H1 (cell line): ENCODE measurements at regions not wholly inside any gene's neighbourhood (a gene's known extent, or its start where the extent isn't known, plus 50 kb on each side); places are given as distances from the start of the nearest gene placed in this dataset.
A peak's percentile ranks its signal among the peaks of the same experiment; 100 is the strongest.

Experiments used
- CTCF ChIA-PET: fragments of 300-600 bp; sonication (Branson Sonifier 250); formaldehyde crosslinking; loops from one replicate; lab custom pipeline; 2021; ENCODE audit not compliant: partially characterized antibody; lab: Charles Lee
- POLR2A ChIA-PET: fragments of 300-600 bp; sonication (Branson Sonifier 250); formaldehyde crosslinking; loops from one replicate; lab custom pipeline; 2021; ENCODE audit warnings: inconsistent platforms; ENCODE audit not compliant: partially characterized antibody; lab: Charles Lee
- DNase-seq, 2 experiments: peaks; one replicate each; pipeline versions ENCODE4 v3.0.0 to v3.0.0-alpha.2; 2010 to 2022; ENCODE audit warnings: low spot score in 2 of 2, low read depth in 1 of 2, mixed read lengths in 1 of 2
- FAIRE-seq: peaks from 2 replicates; lab custom pipeline; 2011; peaks lifted over from hg19 to GRCh38; lab: Jason Lieb, UNC
- H2AFZ ChIP-seq: 2 replicates; pipeline ENCODE4 v1.8.1; 2012; ENCODE audit warnings: low read length, inconsistent platforms
- H2AK5ac ChIP-seq: 2 replicates; pipeline ENCODE4 v1.6.1; 2013; ENCODE audit warnings: low read depth, low read length
- H2BK120ac ChIP-seq: replicated peaks from 2 replicates; pipeline ENCODE3; 2013; ENCODE audit warnings: low read depth, low read length, inconsistent platforms
- H2BK12ac ChIP-seq: 2 replicates; pipeline ENCODE4 v1.6.1; 2013; ENCODE audit warnings: low read depth, low read length
- H2BK15ac ChIP-seq: 2 replicates; pipeline ENCODE4 v1.6.1; 2013; ENCODE audit warnings: low read length
- H2BK20ac ChIP-seq: 2 replicates; pipeline ENCODE4 v1.6.1; 2013; ENCODE audit warnings: low read length
- H2BK5ac ChIP-seq: 2 replicates; pipeline ENCODE4 v1.6.1; 2013; ENCODE audit warnings: low read depth, low read length
- H3K14ac ChIP-seq: 2 replicates; pipeline ENCODE4 v1.6.1; 2013; ENCODE audit warnings: inconsistent platforms; ENCODE audit not compliant: insufficient read length
- H3K18ac ChIP-seq: 2 replicates; pipeline ENCODE4 v1.6.1; 2013; ENCODE audit warnings: low read length; ENCODE audit errors: extremely low read depth
- H3K23ac ChIP-seq: 2 replicates; pipeline ENCODE4 v1.6.1; 2013; ENCODE audit warnings: inconsistent platforms; ENCODE audit not compliant: insufficient read length
- H3K23me2 ChIP-seq: 2 replicates; pipeline ENCODE4 v1.6.1; 2013; ENCODE audit warnings: low read depth, low read length
- H3K27ac ChIP-seq: 2 replicates; pipeline ENCODE4 v1.6.1; 2011; ENCODE audit warnings: low read depth, low read length, inconsistent platforms
- H3K27me3 ChIP-seq, 4 experiments: replicated peaks in 1 of 4; 1 replicate in 1 of 4; 2 replicates in 3 of 4; pipeline versions ENCODE4 v1.6.1 to v1.8.1; 2011 to 2013; ENCODE audit warnings: low read length in 3 of 4, mild to moderate bottlenecking in 3 of 4, inconsistent platforms in 2 of 4, mixed read lengths in 2 of 4, moderate library complexity in 1 of 4; ENCODE audit not compliant: control insufficient read depth in 3 of 4, insufficient read depth in 3 of 4; ENCODE audit errors: extremely low read depth in 1 of 4
- H3K36me3 ChIP-seq, 4 experiments: 2 replicates each; pipeline versions ENCODE4 v1.6.1 to v1.8.1; 2011 to 2013; ENCODE audit warnings: mild to moderate bottlenecking in 4 of 4, low read length in 3 of 4, moderate library complexity in 2 of 4, control low read depth in 1 of 4, inconsistent platforms in 1 of 4; ENCODE audit not compliant: insufficient read depth in 4 of 4, control insufficient read depth in 2 of 4
- H3K4ac ChIP-seq: replicated peaks from 2 replicates; pipeline ENCODE3; 2013; ENCODE audit warnings: low read length, low read depth, mixed read lengths, inconsistent platforms; ENCODE audit not compliant: insufficient read length
- H3K4me1 ChIP-seq, 4 experiments: replicated peaks in 1 of 4; 1 replicate in 1 of 4; 2 replicates in 3 of 4; pipeline versions ENCODE4 v1.6.1 to v1.8.1; 2011 to 2013; ENCODE audit warnings: low read length in 3 of 4, inconsistent platforms in 2 of 4, mixed read lengths in 1 of 4; ENCODE audit not compliant: insufficient read depth in 4 of 4, control insufficient read depth in 3 of 4
- H3K4me2 ChIP-seq, 2 experiments: 2 replicates each; pipeline versions ENCODE4 v1.6.1 to v1.8.1; 2011 to 2013; ENCODE audit warnings: low read depth in 2 of 2, low read length in 2 of 2, control low read depth in 1 of 2, inconsistent platforms in 1 of 2, mild to moderate bottlenecking in 1 of 2; ENCODE audit not compliant: insufficient read depth in 1 of 2
- H3K4me3 ChIP-seq, 4 experiments: fragments of 200-600, 300-600 bp in 1 of 4; sonication (generic), shearing (Covaris generic), sonication (Bioruptor Twin) in 1 of 4; 2 replicates each; pipeline versions ENCODE4 v1.5.1 to v1.8.1; 2011 to 2016; ENCODE audit warnings: low read length in 4 of 4, low read depth in 3 of 4, control low read depth in 2 of 4, inconsistent platforms in 2 of 4, mild to moderate bottlenecking in 2 of 4, mixed read lengths in 1 of 4, moderate library complexity in 1 of 4; ENCODE audit not compliant: insufficient read depth in 2 of 4; ENCODE audit errors: extremely low read depth in 1 of 4
- H3K56ac ChIP-seq: replicated peaks from 2 replicates; pipeline ENCODE3; 2013; ENCODE audit warnings: low read depth, mild to moderate bottlenecking, mixed read lengths, low read length, inconsistent platforms; ENCODE audit not compliant: insufficient read length
- H3K79me1 ChIP-seq: 2 replicates; pipeline ENCODE4 v1.6.1; 2013; ENCODE audit warnings: low read depth, low read length, control low read depth
- H3K79me2 ChIP-seq, 2 experiments: 2 replicates each; pipeline versions ENCODE4 v1.6.1 to v1.8.1; 2012 to 2013; ENCODE audit warnings: low read length in 2 of 2, mild to moderate bottlenecking in 2 of 2, inconsistent platforms in 1 of 2; ENCODE audit not compliant: insufficient read depth in 2 of 2, control insufficient read depth in 1 of 2
- H3K9ac ChIP-seq, 4 experiments: replicated peaks in 1 of 4; 1 replicate in 1 of 4; 2 replicates in 3 of 4; pipeline versions ENCODE4 v1.6.1 to v1.8.1; 2011 to 2013; ENCODE audit warnings: low read depth in 3 of 4, low read length in 3 of 4, control low read depth in 2 of 4, mild to moderate bottlenecking in 2 of 4, moderate library complexity in 2 of 4, inconsistent platforms in 1 of 4; ENCODE audit errors: extremely low read depth in 1 of 4
- H3K9me3 ChIP-seq, 2 experiments: 2 replicates each; pipeline versions ENCODE4 v1.6.1 to v1.8.1; 2012 to 2013; ENCODE audit warnings: mild to moderate bottlenecking in 2 of 2, moderate library complexity in 2 of 2, control low read depth in 1 of 2, inconsistent platforms in 1 of 2, low read depth in 1 of 2, low read length in 1 of 2, mixed read lengths in 1 of 2; ENCODE audit not compliant: insufficient read depth in 2 of 2
- H4K20me1 ChIP-seq, 2 experiments: replicated peaks in 1 of 2; 2 replicates each; pipeline versions ENCODE3 to v1.8.1; 2011 to 2013; ENCODE audit warnings: inconsistent platforms in 2 of 2, low read length in 2 of 2, mild to moderate bottlenecking in 1 of 2; ENCODE audit not compliant: insufficient read depth in 2 of 2, control insufficient read depth in 1 of 2
- H4K5ac ChIP-seq: 2 replicates; pipeline ENCODE4 v1.6.1; 2013; ENCODE audit warnings: low read length, low read depth, mixed read lengths, inconsistent platforms; ENCODE audit not compliant: insufficient read length
- H4K8ac ChIP-seq: 2 replicates; pipeline ENCODE4 v1.8.0; 2013; ENCODE audit warnings: mild to moderate bottlenecking, moderate library complexity, low read length, inconsistent platforms; ENCODE audit not compliant: insufficient read depth; ENCODE audit errors: extremely low read depth
- H4K91ac ChIP-seq: replicated peaks from 2 replicates; pipeline ENCODE3; 2013; ENCODE audit warnings: low read length, mixed read lengths, inconsistent platforms; ENCODE audit not compliant: insufficient read length
- ATF3 ChIP-seq: IDR thresholded peaks from 2 replicates; pipeline ENCODE4 v1.6.1; 2011; ENCODE audit warnings: low read depth, mild to moderate bottlenecking, low read length; ENCODE audit not compliant: insufficient read depth
- CREB1 ChIP-seq: IDR thresholded peaks from 2 replicates; pipeline ENCODE4 v1.6.1; 2012; ENCODE audit warnings: inconsistent platforms
- JUND ChIP-seq: IDR thresholded peaks from 2 replicates; pipeline ENCODE4 v1.6.1; 2011; ENCODE audit warnings: mild to moderate bottlenecking, improper control_type of control experiment, low read length
- MAFK ChIP-seq: IDR thresholded peaks from 2 replicates; pipeline ENCODE4 v1.6.1; 2012; ENCODE audit warnings: low read depth, mild to moderate bottlenecking, improper control_type of control experiment, low read length
- POLR2A ChIP-seq, 2 experiments: IDR thresholded peaks; 1 replicate in 1 of 2; 2 replicates in 1 of 2; pipeline ENCODE4 v1.6.1; 2011; ENCODE audit warnings: low read depth in 2 of 2, low read length in 2 of 2, mild to moderate bottlenecking in 2 of 2; ENCODE audit errors: control extremely low read depth in 1 of 2
- RFX5 ChIP-seq: IDR thresholded peaks from 2 replicates; pipeline ENCODE4 v1.6.1; 2011; ENCODE audit warnings: low read depth, low read length, improper control_type of control experiment, borderline replicate concordance
- SIRT6 ChIP-seq: IDR thresholded peaks from one replicate; pipeline ENCODE4 v1.7.1; 2012; ENCODE audit warnings: low read length, inconsistent platforms
- WGBS, 2 experiments: shearing (Covaris generic) in 1 of 2; methylation state at CpG; one replicate each; pipeline versions ENCODE4 v1.1.6 to v1.1.7; 2013 to 2015; ENCODE audit warnings: low lambda C conversion rate in 2 of 2, mixed read lengths in 2 of 2, inconsistent platforms in 1 of 2, low coverage in 1 of 2, missing lambda C conversion rate in 1 of 2; ENCODE audit not compliant: insufficient replicate concordance in 2 of 2, insufficient coverage in 1 of 2, insufficient read length in 1 of 2; ENCODE audit errors: extremely low coverage in 1 of 2, missing lambda C conversion rate in 1 of 2; 5-methylcytosine and 5-hydroxymethylcytosine counted together
- TF ChIP-seq, protein P1 (sequence below): IDR thresholded peaks from 2 replicates; pipeline ENCODE4 v1.6.1; 2012; ENCODE audit warnings: inconsistent platforms

GRCh38 chr10:124217031-124217430 is 123.6 kb upstream of the CHST15 start:
- Histone ChIP-seq H2AK5ac (no peak overlapping the region), H4K20me1 (no peaks in the 10 kb centered on the region), H3K27ac (no peak overlapping the region), H3K4me3 (no peak overlapping the region), H4K5ac (no peak overlapping the region), H2BK120ac (no peak overlapping the region), H3K27me3 (no peaks in the 10 kb centered on the region; a peak in 2 of 7 replicates), H3K4me1 (peaks cover 0 to 3% (median under 1%) of the 10 kb centered on the region in 4 experiments; a peak in 3 of 7 replicates), H3K23ac (no peak overlapping the region), H3K9ac (no peak overlapping the region), H2BK15ac (no peak overlapping the region), H3K18ac (no peak overlapping the region), H3K36me3 (no peaks in the 10 kb centered on the region), H2AFZ (peak overlapping the region; percentile 18; the same call in 1 of the 2 replicates), H3K56ac (no peak overlapping the region), H2BK5ac (no peak overlapping the region; the same call in 1 of the 2 replicates), H2BK20ac (no peak overlapping the region), H3K79me2 (no peaks in the 10 kb centered on the region), H3K9me3 (no peaks in the 10 kb centered on the region), H3K23me2 (no peaks in the 10 kb centered on the region), H2BK12ac (no peak overlapping the region), H3K4ac (no peak overlapping the region), H4K91ac (no peak overlapping the region), H3K79me1 (no peaks in the 10 kb centered on the region), H3K4me2 (no peak overlapping the region), H3K14ac (no peak overlapping the region), H4K8ac (no peak overlapping the region)
- DNase-seq (no peak), FAIRE-seq (no peak)
- CTCF ChIA-PET = interaction anchor here (0.6 to 3.9 kb wide), 20 partner anchors 9 to 633 kb away, joined by 3 to 46 read pairs (median 4); no protein-coding TSS in a partner anchor
- 94% methylated on average over 9 of the region's 9 CpGs; no CpG with 5 or more reads in 1 of the 2 experiments for WGBS, 2 experiments
- POLR2A ChIA-PET = no interaction called here
- no peak for TF ChIP-seq POLR2A (IDR thresholded peaks at IDR 0.05; ENCODE audit: control extremely low read depth in 1 of 2, low read depth in 2 of 2, low read length in 2 of 2)
- TF ChIP-seq SIRT6 = no peak
- no peak for TF ChIP-seq MAFK
- TF ChIP-seq JUND = no peak
- no peak for TF ChIP-seq RFX5
- TF ChIP-seq, protein P1, sequence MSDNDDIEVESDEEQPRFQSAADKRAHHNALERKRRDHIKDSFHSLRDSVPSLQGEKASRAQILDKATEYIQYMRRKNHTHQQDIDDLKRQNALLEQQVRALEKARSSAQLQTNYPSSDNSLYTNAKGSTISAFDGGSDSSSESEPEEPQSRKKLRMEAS = no peak
- TF ChIP-seq ATF3 = no peak
- no peak for TF ChIP-seq CREB1
